GM18909 (cell line): ENCODE measurements at regions not wholly inside any gene's neighbourhood (a gene's known extent, or its start where the extent isn't known, plus 50 kb on each side); places are given as distances from the start of the nearest gene placed in this dataset.
"Not testable (repeated sequence)": the region's sequence is repeated elsewhere in the genome, so short reads cannot be mapped to it uniquely, and the experiment has no call there.

Experiments used
- ATAC-seq: cut with Tn5 transposase; IDR thresholded peaks from one replicate; pipeline ENCODE4 v1.9.1; 2021; ENCODE audit warnings: mild to moderate bottlenecking; ENCODE audit not compliant: unreplicated experiment, poor library complexity

DNA sequence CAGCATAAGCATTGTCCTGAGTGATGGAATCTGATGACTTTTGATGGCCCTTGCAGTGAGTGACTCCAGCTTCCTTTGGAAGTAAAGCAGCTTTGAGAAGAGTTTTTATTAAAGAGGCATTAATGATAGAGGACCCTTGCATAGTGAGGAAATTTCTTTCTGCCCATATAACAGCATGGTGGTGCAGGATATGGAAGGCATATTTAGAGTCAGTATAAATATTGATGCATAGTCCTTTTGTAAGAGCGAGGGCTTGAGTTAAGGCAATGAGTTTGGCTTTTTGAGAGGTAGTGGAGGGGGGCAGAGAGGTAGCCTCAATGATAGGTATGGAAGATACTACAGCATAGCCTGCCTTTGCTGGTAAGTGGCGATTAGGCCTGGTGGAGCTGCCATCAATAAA is 87.7 kb upstream of the DNAH14 start:
- ATAC-seq, result not testable (repeated sequence)

DNA sequence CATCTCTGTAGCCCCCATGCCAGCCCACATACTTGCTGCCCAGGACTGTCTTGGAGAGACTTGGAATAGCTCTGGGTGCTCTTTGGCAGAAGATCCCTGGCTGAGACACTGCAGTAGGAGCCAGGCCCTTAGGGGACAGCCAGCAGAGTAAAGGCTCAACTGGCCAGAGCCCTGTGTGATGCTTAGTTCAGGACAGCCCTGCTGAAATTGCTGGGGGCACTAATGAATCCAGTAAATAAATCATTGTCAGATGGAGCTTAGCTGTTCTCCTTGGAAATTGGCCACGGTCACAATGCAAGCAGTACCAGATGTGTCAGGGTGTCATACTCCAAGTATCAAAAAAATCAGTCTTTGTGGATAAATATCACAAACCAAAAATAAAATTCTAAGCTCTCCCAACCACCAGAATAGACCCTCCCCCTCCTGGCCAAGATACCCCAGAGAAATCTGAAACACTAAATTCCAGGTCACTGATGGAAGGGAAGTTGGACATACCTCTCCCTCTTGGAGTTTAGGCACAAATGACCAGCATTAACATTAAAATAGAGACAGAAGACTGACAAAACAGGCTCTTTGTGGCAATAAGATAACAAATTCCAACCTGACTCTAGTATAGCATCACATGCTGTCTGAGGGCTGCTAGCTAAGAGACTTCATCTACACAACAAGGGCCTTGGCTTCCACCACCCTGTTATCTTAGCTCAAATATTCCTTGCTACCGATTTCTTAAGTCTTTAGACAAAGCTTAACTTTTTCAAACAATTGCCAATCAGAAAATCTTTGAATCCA is 83.2 kb upstream of the DNAH14 start:
- no peak for ATAC-seq

DNA sequence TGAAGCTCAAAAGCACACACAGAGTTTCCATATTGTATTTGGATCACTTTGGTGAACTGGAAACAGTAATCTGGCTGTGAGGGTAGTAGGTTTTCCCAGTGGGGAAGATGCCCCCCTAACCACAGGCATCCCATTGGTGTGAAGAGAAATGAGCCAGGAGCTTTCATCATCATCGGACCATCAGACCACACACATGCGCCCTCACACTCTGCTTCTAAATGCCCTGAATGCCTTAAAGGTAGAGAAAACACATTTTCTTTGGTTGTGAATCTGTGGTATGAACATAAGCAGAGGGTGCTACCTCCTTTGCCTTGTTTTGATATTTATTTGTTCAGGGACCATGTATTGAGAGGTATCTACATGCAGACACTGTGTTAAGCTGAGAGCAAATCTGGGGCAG is 79.0 kb upstream of the DNAH14 start:
- no peak for ATAC-seq

DNA sequence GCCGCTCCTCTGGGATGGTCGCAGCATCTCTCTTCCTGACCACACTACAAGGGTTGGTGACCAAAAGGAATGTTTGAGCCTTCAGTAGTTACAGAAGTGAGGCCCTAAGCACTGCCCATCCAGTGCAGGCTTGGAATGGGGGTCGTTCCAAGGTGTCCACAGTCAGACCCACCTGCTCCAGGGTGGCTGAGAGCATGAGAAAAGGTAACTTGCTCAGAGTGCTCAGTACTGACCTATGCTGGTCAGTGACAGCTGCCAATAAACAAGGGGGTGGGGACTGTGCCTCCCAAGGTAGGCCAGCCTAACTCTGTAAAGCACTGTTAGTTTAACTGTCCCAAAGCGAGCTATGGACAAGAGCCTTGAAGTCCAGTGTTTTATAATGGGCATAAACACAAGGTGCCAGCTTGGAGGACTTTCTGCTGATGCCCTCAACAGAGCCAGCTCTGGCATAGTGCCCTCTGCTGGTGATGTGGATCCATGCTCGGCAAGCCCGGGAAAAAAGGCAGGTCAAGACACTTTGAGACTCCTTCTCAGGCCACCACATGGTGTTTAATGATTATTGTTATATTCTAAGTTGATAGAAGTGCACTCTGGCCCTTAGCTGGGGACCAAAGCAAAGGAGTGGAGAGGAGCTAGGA is 78.1 kb upstream of the DNAH14 start:
- peak; percentile 77 for ATAC-seq

DNA sequence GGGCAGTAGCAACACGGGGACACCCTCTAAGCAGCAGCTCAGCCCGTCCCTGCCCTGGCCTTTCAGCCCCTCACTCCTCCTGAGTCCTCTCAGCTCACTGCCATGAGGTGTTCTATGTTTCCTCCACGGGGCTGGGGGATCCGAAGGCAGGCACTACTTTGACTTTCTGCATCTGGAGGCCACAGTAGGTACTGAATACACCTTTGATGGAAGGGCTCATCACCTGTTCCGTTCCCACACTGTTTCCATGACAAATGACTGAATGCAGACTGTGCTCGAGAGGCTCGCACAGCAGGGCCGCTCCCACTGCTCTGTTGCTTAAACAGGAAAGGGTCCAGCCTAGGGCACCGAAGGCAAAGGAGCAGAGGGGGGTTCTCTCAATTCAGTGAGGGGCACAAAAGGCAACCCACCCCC is 77.6 kb upstream of the DNAH14 start:
- ATAC-seq, result peak; percentile 30

DNA sequence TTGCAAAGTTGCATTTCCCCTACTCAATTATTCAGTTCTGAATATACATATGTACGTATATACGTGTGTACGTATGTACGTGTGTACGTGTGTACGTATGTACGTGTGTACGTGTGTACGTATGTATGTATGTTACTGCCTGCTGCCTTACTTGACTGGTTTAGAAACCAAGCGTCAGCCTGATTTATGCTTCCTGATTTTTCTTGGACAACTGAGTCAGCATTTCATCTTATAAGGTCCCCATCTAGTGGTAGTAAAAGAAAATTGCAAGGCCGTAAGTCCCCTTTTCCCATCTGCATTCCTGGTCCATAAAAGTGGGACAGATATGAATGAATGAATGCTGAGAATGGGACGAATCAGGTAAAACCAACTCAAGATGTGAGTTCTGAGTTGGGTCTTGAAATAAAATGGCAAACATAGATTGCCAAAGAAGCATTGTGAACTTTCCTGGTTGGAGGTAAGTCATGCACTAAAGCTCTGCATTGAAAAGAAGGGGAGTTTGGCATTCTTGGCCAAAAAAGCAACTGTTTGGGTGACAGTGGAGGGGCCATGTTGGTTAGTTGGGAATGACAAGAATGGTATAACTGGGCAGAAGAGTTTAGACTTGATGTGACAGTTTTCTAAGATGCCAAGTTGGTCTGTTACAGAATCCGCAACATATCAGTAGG is 76.4 kb upstream of the DNAH14 start:
- ATAC-seq, result no peak

DNA sequence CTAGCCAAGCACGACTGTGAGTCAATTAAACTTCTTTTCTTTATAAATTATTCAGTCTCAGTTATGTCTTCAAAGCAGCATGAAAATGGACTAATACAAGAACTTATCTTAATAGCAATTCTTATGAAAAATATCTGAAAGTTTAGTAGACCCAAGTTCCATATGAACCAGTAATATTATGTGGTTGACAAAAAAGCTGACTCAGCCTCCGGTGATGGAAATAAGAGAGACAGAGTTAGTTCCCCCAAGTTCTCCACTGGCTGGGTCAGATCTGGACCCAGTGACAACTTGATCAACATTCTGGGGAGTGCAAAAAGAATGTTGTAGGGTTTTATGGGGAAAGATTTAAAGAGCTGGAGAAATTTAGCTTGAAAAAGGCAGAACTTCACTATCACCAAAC is 72.5 kb upstream of the DNAH14 start:
- no peak for ATAC-seq

DNA sequence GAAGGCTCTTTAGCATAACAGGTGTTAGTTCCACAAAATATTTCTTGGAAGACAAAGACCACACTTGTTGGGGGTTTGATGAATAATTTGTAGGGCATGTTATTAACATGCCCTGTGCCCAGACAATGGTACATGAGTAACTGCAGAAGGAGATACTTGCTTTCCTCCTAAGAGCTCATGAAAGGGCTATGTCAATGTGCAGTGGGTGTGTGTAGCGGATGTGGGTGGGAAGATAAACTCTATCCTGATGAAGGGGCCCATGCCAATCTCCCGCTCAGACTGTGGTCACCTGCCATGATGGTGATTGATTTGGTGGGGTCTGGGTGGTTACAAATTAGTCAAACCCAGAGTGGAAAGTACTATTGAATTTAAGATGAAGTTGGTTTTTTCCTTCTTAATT is 69.8 kb upstream of the DNAH14 start:
- ATAC-seq, result no peak

DNA sequence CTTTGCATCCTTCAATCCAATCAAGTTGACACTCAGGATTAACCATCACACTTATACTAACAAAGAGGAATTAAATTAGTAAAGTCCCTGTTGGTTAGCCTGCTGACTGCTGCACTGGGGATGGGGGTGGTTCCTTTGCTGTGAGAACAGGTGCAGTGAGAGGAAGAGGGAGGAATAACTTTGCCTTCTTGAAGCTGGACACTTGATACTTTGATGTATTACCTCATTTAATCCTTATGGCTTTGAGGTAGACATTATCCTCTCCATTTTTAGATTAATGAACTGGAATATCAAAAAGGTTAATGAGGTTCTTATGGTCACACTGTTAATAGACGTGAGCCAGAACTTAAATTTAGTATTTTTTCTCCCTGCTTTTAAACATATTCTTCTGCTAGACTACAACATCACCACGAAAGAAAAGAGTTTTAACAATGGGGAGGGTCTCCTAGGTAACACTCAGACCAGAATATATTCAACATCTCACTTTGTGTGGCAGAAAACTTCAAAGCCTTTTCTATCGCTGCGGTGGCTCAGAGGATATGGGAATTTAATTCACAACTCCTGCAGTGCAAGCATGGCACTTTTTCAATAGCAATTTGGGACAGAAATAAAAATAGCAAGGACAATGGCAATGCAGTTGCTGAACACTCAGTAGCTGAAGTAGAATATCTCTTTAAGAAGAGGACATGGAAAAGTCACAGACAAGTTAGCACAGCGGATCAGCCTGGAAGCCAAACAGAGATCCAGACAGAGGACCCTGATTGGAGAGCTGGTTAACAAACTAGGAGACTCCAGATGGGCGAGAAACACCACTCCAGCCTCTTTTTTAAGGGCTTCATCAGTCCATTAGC is 68.8 kb upstream of the DNAH14 start:
- no peak for ATAC-seq

DNA sequence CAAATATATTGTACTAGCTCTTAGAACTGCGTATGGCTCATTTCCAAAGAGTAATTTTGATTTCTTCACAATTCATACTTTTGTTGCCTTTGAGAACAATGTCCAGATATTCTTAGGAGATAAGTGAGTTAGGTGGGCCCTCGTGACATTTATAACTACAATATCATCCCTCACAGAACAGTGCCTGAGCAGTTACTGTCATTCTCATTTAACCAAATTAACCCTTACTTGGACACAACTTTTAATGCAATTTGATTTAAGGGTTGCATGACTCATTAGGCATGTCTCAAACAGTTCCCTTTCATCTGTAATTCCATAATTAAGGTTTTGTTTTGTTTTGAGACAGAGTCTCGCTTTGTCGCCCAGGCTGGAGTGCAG is 68.1 kb upstream of the DNAH14 start:
- no peak for ATAC-seq

DNA sequence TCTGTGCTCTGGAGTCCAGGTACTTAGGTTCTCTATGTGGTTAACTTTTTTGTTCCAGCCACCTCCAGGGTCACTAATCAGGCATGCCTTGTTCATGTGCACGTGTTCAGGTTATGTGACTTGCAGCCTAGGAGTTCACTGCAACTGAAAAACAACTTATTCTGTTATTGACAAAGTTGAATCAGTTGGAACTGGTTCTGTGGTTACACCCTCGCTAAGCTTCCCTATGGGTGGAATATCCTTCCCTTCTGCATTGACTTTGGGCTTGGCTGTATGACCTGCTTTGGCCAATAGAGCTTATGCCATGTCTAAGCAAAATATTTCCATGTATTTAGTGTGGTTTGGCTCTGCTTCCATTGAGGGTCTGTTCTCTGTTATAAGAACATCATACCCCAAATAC is 66.0 kb upstream of the DNAH14 start:
- ATAC-seq, result no peak

DNA sequence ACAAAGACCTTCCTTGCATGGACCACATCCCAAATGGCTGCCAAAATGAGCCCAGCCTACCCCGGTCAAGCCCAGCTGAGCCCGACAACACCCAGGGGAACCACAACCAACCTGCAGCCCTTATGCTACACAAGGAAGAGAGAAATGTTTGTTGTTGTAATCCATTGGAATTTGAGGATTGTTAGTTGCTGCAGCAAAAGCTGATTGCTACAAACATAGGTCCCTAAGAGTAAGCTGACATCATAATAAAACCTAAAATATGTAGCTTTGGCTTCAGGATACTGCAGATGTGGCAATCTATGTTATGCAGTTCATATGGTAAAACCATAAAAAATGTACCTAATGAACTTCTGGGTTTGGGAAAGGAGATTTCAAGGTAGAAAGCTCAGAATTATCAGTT is 65.5 kb upstream of the DNAH14 start:
- ATAC-seq, result no peak

DNA sequence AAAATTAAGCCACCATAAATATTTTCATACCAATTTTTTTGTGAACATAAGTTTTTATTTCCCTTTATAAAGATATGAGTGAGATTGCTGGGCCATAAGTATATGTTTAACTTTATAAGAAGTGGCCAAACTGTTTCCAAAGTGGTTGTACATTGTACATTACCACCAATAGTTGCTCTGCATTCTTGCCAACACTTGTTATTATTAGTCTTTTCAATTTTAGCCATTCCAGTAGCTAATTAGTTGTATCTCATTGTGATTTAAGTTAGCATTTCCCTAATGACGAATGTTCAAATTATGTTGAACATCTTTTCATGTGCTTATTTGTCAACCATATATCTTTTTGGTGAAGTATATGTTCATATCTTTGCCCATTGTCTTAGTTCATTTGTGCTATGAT is 64.0 kb upstream of the DNAH14 start:
- no peak for ATAC-seq

DNA sequence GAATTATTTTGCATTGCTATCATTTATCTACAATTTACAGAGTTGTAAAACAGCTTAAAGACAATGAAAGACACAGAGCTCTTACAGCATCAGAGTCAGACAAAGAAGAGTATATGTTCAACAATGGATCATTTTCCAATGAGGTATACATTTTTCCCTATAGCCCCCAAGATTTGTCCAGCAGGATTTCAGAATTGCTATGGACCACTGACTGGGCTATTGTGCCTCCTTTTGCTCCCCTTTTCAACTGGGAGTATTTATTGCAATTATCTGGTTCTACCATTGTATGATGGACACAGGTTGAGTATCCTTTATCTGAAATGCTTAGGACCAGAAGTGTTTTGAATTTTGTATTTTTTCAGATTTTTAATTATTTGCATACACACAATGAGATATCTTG is 62.5 kb upstream of the DNAH14 start:
- no peak for ATAC-seq

DNA sequence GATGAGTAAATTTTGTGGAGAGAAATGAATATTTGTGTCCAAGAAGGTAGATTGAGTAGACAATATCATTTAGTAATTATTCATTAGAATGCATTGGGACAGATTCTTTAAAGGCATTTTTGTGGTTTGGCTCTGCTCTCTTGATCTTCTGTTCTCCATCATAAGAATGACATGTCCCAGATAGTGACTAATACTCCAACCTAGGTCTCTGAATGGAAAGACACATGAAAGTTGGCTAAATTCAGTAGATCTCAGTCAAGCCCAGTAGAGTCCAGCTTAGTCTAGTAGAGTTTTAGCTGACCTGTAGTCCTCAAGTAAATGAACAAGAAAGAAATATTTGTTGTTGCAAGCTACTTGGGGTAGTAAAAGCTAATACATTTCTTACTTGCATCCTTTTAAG is 61.8 kb upstream of the DNAH14 start:
- no peak for ATAC-seq

DNA sequence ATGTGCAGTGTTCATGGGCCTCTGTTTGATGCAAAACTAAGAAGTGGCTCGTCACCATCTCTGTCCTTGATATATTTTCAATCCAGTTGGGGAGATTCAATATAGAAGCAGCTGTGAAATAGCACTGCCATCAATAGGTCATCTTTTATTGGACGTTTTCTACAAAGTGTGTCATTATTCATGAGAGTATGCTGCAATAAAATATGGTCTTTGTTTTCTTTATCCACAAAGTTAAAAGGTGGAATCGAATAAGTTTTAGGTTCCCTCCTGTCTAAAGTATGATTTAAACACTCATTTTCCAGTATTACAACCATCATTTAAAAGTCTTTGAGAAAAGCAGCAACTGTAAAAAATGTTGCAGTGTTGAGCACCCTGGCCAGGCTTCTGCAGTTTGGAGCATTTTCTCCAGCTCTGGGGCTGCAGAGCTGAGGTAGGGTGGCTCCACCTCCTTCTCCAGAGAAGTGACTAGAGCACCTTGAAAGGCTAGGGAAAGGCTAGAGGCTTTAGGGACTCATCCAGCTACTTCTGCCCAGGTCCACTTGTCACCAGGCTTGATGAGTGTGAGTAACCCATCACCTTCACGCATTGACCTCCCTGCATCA is 56.5 kb upstream of the DNAH14 start:
- no peak for ATAC-seq

DNA sequence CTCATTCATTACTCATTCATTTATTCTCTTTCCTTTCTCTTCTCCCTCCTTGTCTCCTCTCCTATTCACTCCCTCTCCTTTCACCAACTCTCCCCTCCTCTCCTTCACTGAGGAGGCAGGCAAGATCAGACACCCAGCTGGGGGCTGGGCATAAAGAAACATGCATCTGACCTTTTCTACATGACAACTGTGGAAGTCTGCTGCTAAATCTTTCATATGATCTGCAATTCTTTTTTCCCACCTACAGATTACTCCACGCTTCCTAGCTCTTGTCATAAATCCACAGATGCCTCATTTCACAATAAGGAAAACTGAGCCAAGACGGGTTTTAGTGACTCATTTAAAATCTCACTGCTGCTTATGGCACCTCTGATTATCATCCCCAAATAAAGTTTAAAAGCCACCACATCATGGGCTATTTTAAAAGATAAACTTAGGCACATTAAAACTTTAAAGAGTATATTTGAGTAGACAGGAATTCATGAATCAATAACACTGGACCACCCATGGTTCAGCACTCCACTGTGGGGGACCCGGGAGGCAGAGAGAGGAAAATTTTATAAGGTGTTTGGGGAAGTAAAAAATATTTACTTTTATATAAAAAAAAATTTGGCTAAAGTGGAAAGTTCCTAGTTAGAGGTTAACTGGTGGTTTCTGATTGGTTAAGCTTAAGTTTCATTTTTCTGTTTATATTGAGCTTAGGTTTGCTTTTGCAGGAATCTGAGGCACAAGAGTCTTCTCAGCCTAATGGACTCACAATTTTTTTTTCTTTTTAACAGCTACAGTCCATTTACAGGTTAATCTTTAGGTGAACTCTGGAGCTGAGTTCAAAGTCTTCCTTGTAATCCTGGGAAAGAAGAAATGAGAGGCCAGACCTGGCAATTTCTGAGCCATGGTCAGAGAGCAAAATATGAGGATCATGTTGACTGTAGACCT is 55.8 kb upstream of the DNAH14 start:
- ATAC-seq, result no peak

DNA sequence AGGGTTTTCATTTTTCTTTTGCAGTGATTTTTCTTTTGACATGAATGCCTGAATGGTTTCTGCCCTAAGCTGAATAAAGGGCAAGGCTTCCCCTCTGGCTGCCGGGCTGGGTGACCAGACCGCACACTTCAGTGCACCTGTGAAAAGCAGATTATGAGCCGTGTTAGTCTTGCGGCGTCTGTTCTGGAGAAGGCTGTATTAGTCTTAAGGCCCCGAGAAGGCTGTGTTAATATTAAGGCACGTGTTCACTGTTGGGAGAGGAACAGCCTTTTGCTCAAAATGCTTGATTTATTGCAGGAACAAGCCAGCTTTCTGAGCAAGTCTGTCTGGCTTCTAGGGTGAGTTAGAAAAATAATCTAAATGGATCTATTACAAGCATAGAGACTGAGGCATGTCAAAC is 54.7 kb upstream of the DNAH14 start:
- ATAC-seq, result no peak

DNA sequence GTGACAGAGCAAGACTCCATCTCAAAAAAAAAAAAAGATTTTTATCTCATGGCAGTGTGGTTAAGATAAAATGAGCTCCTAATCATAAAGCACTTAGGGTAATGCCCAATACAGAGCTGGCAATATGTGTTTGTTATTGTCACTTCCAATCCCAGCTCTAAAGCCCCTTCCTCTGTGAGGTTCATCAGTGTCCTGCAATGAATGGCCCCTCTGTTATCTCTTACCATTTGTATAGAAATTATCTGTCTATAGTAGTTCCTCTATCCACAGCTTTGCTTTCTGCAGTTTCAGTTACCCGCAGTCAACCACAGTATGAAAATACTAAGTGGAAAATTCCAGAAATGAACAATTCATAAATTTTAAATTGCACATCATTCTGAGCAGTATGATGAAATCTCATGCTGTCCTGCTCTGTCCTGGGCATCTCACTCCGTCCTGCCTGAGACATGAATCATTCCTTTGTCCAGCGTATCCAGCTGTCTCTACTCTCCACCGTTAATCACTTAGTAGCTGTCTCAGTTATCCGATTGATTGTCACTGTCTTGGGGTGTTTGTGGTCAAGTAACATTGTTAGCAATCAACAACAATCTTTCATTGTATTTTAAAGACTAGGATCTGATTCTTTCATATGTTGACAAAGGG is 50.2 kb upstream of the DNAH14 start:
- ATAC-seq, result no peak
